ENCODE measurements at regions not wholly inside any gene's neighbourhood (a gene's known extent, or its start where the extent isn't known, plus 50 kb on each side); places are given as distances from the start of the nearest gene placed in this dataset.

GRCh38 chr4:104206784-104207183 is 287.9 kb downstream of the CXXC4 start:
- TF ChIP-seq CTCF (IDR thresholded peaks at IDR 0.05) = no peak
- TF ChIP-seq ZFX (IDR thresholded peaks at IDR 0.05; ENCODE audit: borderline replicate concordance) = no peak

GRCh38 chr4:104205116-104205515 is 289.6 kb downstream of the CXXC4 start:
- TF ChIP-seq CTCF (IDR thresholded peaks at IDR 0.05) (no peak), ZFX (IDR thresholded peaks at IDR 0.05; ENCODE audit: borderline replicate concordance) (no peak)
- H3K27ac ChIP-seq = no peak overlapping the region

More at GRCh38 chr4:104206784-104207183, 287.9 kb downstream of the CXXC4 start:
- no peak overlapping the region for H3K27ac ChIP-seq

DNA sequence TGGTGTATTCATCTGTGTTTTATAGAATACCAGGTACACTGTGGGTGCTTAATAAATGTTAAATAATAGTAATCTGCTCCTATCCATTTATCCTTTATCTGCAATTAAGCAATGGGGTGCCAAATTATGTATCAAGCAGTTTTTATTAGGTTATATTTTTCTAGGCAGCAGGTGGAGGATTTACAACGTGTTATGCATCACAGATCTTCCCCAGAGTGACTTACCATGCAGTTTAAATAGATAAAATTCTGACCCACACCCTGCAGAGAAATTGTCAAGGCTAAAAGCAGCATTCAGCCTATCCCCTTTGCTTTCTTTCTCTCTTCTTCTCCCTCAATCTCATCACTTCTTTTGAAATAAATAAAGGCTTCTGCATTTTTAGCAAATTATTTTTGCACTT is 306.4 kb downstream of the CXXC4 start:
- no peak overlapping the region for H3K27ac ChIP-seq
- TF ChIP-seq CTCF (IDR thresholded peaks at IDR 0.05) = no peak
- no peak for TF ChIP-seq ZFX (IDR thresholded peaks at IDR 0.05; ENCODE audit: borderline replicate concordance)

DNA sequence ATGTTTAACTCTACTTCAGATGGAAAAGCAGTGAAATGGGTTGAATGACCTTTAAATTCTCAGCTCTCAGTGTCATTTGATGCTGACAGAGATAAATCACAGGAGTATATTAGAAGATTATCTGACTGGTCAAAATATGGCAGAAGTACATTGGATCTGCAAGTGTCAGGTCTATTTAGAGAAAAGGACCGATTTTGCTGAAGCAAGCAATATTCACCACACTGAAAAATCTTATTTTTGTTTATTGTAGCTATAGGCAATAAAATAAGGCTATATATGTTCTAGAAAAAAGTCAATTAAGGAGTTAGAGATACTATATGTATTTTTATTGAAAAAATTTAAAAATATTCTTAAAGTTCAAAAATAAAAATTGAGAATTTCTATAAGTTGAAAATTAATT is 325.3 kb downstream of the CXXC4 start:
- H3K27ac ChIP-seq = no peak overlapping the region
- no peak for TF ChIP-seq CTCF (IDR thresholded peaks at IDR 0.05)
- TF ChIP-seq ZFX (IDR thresholded peaks at IDR 0.05; ENCODE audit: borderline replicate concordance) = no peak

- TF ChIP-seq CTCF (IDR thresholded peaks at IDR 0.05) (no peak), ZFX (IDR thresholded peaks at IDR 0.05; ENCODE audit: borderline replicate concordance) (no peak)
- H3K27ac ChIP-seq = no peak overlapping the region
These were observed 327.9 kb downstream of the CXXC4 start for GRCh38 chr4:104166749-104167148.

- H3K27ac ChIP-seq = no peak overlapping the region
- TF ChIP-seq ZFX (IDR thresholded peaks at IDR 0.05; ENCODE audit: borderline replicate concordance) (no peak), CTCF (IDR thresholded peaks at IDR 0.05) (no peak)
These were observed 330.9 kb downstream of the CXXC4 start for GRCh38 chr4:104163820-104164219.

GRCh38 chr4:104146048-104146447 is 348.6 kb downstream of the CXXC4 start:
- no peak for TF ChIP-seq ZFX (IDR thresholded peaks at IDR 0.05; ENCODE audit: borderline replicate concordance)
- TF ChIP-seq CTCF (IDR thresholded peaks at IDR 0.05) = no peak
- no peak overlapping the region for H3K27ac ChIP-seq
